Activated naive CD4-positive, alpha-beta T cell treated with anti-CD3 and anti-CD28 coated beads, Interleukin-2, amount 50 U/mL, for 72 hours (primary cell): ENCODE measurements at regions not wholly inside any gene's neighbourhood (a gene's known extent, or its start where the extent isn't known, plus 50 kb on each side); places are given as distances from the start of the nearest gene placed in this dataset.

Source experiments
- ATAC-seq, 2 donors: fragments of 150-1000 bp; cut with Tn5 transposase; 2 replicates each; pipeline ENCODE4 v1.10.0; 2021; ENCODE audit warnings: mild to moderate bottlenecking in 2 of 2, moderate library complexity in 2 of 2
- DNase-seq, 2 donors: peaks; one replicate each; pipeline ENCODE4 v3.0.0; 2021 to 2022; ENCODE audit warnings: low spot score in 2 of 2
- H3K27ac Mint-ChIP-seq, 2 donors: one replicate each; pipeline ENCODE4 v1.8.0; 2022; ENCODE audit warnings: mild to moderate bottlenecking in 2 of 2, mixed read lengths in 2 of 2
- H3K36me3 Mint-ChIP-seq, 2 donors: one replicate each; pipeline ENCODE4 v1.8.0; 2022; ENCODE audit warnings: mixed read lengths in 2 of 2
- H3K9me3 Mint-ChIP-seq, 2 donors: one replicate each; pipeline ENCODE4 v1.8.0; 2022; ENCODE audit warnings: mixed read lengths in 2 of 2

DNA sequence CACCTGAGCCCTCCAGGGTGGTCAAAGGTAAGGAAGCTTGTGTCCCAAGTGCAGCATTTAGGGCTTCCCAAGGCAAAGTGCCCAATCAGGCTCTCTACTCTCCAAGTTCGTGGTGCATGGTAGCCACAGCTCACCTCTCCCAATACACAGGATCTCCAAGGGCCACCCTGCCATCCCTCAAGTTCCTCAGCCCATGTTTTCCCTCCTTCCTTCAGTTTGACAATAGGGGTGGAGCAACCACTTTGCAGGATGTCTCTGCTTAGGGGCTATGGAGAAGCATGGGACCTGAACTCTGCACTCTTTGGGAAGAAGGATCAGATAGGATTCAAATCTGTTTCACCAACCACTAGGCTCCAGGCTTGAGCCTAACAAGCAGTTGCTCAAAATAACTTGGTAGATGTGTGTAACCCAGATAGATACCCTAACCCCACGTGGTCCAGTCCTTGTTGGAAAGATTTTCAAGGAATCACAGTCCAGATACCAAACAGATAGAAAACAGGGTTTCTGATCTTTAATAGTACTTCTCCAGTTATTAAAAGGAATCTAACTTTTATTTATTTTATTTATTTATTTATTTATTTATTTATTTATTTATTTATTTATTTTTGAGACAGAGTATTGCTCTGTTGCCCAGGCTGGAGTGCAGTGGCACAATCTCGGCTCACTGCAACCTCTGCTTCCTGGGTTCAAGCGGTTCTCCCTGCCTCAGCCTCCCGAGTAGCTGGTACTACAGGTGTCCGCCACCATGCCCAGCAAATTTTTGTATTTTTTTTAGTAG lies 248.1 kb downstream of the CTTN start:
- DNase-seq (no peak), ATAC-seq (no peak)
- Mint-ChIP-seq H3K27ac (no peak overlapping the region), H3K9me3 (no peaks in the 10 kb centered on the region), H3K36me3 (peaks cover 0 to 2% of the 10 kb centered on the region in 2 donors)

DNA sequence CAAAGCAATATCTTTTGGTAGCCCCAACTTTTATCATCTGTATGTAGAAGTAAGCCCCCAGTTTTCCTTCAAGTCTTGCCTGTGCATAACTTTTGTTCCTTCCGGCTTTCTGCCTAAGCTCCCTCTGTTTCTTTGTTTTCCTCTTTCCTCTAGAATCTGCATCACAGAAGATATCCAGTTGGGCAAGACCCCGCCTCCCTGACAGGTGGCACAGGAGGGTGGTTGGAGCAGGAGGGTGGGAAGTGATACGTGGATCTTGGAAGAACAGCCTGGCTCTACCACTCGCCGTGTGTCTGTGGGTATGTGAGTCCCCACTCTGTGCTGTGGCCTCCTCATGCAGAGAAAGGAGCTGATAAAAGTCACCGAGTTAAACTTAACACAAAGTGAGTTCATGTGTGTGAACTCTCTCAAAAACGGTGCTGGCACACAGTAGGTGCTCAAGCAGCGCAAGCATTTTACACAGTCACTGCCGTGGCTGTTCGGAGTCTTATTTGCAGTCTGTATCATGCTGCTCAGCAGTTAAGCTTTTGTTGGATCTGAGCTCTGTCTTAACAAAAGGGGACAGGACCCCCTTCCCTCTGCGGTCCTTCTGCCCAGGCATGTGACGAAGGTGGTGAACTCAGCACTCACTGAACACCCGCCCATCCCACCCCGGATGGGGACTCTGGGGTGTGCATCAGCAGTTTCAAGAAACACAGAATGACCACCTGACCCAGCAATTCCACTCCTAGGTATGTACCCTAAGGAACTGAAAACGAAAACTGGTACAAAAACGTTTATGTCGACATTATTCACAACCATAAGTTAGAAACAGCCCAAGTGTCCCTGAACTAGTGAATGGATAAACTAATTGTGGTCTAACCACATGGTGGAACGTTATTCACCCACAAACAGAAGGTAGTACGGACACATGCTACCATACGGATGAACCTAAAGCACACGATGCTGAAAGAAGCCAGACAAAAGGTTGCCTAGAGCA lies 249.1 kb downstream of the CTTN start:
- Mint-ChIP-seq H3K36me3 (peaks cover 0 to 5% of the 10 kb centered on the region in 2 donors), H3K9me3 (no peaks in the 10 kb centered on the region), H3K27ac (no peak overlapping the region)
- DNase-seq (no peak), ATAC-seq (no peak)

- peaks cover 0 to 5% of the 10 kb centered on the region in 2 donors for H3K36me3 Mint-ChIP-seq
- ATAC-seq (peak in 1 of 2 donors; percentile 55), DNase-seq (peak in 1 of 2 donors; percentile 69)
- H3K27ac Mint-ChIP-seq = no peak overlapping the region
- H3K9me3 Mint-ChIP-seq = no peaks in the 10 kb centered on the region
These were observed 252.0 kb downstream of the CTTN start for GRCh38 chr11:70650075-70650909.

DNA sequence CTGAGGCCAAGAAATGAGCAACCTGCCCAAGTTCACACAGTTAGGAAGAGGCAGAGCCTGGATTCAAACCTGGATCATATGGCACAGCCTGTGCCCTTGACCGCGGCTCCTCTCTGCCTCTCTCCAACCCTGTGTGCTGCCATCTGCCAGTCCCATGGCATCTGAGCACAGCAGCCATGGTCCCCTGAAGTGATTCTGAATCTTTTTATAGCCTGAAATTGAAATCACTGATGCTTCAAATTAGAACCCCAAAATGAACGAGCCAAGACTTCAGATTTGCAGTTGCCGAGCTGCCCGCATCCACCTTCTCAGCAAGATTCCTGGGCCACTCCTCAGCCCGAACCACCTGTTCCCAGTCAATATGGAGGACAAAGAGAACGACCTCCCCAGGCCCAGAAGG lies 252.7 kb downstream of the CTTN start:
- DNase-seq = no peak
- H3K9me3 Mint-ChIP-seq = no peaks in the 10 kb centered on the region
- H3K36me3 Mint-ChIP-seq = peaks cover 0 to 5% of the 10 kb centered on the region in 2 donors
- ATAC-seq = no peak
- no peak overlapping the region for H3K27ac Mint-ChIP-seq

- ATAC-seq = no peak
- Mint-ChIP-seq H3K27ac (no peak overlapping the region), H3K36me3 (peaks cover 0 to 5% of the 10 kb centered on the region in 2 donors), H3K9me3 (no peaks in the 10 kb centered on the region)
- no peak for DNase-seq
These were observed 255.7 kb downstream of the CTTN start for GRCh38 chr11:70654016-70654415.

DNA sequence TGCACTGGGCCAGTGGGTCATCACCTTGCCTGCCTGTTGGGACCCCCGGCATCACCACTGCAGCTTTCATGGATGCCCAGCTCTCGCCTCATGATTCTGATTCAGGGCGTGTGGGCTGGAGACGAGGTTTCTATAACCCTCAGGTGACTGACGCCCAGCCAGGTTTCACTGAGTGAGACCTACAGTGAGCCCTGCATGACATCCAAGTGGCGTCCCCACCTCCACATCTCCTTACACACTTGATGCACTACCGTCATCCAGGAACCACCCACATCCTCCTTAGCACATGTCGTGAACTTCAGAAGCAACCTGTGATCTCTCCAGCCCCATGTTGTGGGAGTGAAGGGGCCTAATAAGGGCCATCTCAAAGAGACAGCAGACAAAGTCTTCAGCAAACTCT lies 257.5 kb downstream of the CTTN start:
- H3K27ac Mint-ChIP-seq = no peak overlapping the region
- no peak for DNase-seq
- ATAC-seq = no peak
- no peaks in the 10 kb centered on the region for H3K9me3 Mint-ChIP-seq
- H3K36me3 Mint-ChIP-seq = peaks cover 0 to 6% of the 10 kb centered on the region in 2 donors

GRCh38 chr11:70656252-70656651 lies 257.9 kb downstream of the CTTN start:
- H3K27ac Mint-ChIP-seq = no peak overlapping the region
- DNase-seq (no peak), ATAC-seq (no peak)
- no peaks in the 10 kb centered on the region for H3K9me3 Mint-ChIP-seq
- peaks cover 0 to 9% of the 10 kb centered on the region in 2 donors for H3K36me3 Mint-ChIP-seq

DNA sequence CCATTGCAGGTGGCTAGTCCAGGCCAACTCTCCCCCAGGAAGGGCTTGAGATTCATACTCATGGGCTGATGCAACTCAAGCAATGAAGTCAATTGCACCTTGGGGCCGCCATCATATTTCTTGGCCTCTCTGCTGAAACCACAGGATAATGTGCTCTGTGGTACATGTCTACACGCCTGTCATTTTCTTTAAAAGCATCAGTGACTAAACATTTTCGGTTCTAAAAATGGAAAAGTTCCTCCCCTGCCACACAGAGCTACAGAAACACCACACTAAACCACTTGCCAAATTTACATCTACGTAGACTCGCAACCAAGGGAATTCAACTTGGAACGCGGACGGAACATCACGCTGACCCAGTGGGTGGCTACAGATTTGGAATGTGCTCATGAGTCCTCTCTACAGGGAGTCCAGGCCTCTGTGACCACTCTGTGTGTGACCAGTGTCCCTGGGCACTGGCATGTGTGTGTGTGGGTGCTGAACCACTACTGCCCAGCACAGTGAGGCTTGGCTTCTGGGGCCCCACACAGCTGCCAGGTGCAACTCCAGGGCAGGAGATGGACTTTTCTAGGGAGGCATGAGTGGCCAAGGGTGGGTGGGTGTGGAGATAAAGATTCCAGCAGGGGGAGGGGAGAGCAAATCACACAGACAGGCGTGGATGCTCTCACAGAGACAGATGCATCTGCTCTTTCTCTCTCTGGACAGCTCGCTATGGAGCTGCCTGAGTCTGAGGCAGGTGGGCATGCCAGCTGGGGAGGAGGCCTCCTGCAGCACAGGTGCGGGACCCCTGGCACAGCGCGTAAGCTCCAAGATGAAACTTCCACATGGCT lies 261.9 kb downstream of the CTTN start:
- ATAC-seq (no peak), DNase-seq (no peak)
- H3K9me3 Mint-ChIP-seq = no peaks in the 10 kb centered on the region
- H3K27ac Mint-ChIP-seq = no peak overlapping the region
- H3K36me3 Mint-ChIP-seq = peaks cover 0 to 4% of the 10 kb centered on the region in 2 donors

GRCh38 chr11:70660889-70661197 lies 262.5 kb downstream of the CTTN start:
- DNase-seq (no peak), ATAC-seq (no peak)
- Mint-ChIP-seq H3K36me3 (peaks cover 0 to 4% of the 10 kb centered on the region in 2 donors), H3K9me3 (no peaks in the 10 kb centered on the region), H3K27ac (no peak overlapping the region)

DNA sequence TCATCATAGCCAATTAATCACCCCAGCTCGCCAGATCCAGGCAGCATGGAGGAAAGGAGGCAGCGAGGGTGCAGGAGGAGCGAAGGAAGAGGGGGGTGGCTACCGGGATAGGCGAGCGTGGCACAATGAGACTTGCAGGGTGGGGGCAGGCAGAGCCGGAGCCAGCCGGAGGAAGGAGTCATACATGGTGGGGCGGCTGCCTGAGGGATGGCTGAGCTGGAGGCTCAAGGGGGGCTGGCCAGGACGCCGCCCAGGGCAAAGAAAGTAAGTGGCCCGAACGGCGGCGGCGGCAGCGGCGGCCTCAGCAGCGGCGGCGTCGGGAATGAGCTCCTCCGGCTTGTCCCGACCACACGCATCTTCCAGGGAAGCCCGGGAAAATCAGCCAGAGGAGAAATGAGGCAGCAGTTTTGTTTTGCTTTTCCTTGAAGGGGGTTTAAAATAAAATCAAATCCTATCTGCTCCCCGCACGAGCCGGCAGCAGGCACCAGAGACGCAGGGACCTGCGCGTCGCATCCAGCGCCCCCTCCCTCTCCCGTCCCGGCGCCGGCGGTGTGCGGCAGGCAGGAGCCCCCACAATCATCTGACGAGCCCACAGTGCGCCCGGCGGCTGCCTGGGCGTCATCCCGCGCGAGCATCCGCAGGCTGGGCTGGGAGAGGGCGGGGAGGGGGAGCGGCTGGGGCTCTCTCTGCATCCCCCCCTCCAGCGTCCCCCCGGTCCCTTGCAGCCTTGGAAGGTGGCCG lies 263.6 kb downstream of the CTTN start:
- no peak for DNase-seq
- no peak for ATAC-seq
- Mint-ChIP-seq H3K27ac (no peak overlapping the region), H3K36me3 (peaks cover 0 to 4% of the 10 kb centered on the region in 2 donors), H3K9me3 (no peaks in the 10 kb centered on the region)

DNA sequence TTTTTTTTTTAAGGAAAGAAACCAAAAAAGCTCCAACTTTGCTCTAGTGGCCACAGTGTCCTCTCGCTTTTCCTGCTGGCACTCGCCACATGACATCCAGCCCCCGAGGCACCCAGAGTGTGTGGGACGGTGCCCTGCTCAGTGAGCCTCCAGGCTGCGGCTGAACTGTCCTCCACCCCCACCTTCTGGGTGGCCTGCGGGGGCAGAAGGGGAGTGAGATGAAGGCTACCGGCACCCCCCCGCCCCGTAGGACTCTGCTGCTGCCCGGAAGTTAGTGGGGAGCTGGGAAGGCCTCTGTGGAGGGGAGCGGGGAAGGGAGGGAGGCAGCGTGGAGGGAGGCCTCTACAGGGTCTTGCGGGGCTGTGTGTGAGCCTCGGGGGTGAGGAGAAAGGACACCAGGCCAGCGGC lies 264.4 kb downstream of the CTTN start:
- no peak overlapping the region for H3K27ac Mint-ChIP-seq
- ATAC-seq = no peak
- peaks cover 0 to 4% of the 10 kb centered on the region in 2 donors for H3K36me3 Mint-ChIP-seq

GRCh38 chr11:70663815-70664214 lies 265.5 kb downstream of the CTTN start:
- H3K27ac Mint-ChIP-seq = no peak overlapping the region
- ATAC-seq (no peak), DNase-seq (no peak)
- H3K9me3 Mint-ChIP-seq = no peaks in the 10 kb centered on the region
- H3K36me3 Mint-ChIP-seq = peaks cover 0 to 4% of the 10 kb centered on the region in 2 donors

More for the DNA sequence above, 264.4 kb downstream of the CTTN start:
- no peak for DNase-seq
- no peaks in the 10 kb centered on the region for H3K9me3 Mint-ChIP-seq

- no peak overlapping the region for H3K27ac Mint-ChIP-seq
These were observed 268.0 kb downstream of the CTTN start for GRCh38 chr11:70666311-70666710.

DNA sequence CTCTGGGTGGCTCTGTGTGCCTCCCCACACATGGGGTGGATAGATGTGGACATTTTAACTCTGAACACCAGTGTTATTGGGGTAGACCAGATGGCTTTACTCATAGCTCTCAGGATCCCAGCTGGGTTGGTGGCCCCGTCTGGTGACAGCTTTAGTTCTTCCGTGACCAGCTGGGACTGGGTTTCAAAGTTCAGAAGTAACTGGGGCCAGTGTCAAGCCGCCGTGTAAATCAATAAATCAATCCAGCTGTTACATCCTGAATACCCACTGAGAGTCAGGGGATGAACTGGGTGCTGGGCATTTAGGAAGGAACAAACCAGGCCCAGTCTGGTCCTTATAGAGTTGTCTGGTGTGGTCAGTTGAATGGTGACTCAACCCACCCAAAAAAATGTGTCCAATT lies 269.4 kb downstream of the CTTN start:
- no peak for ATAC-seq
- Mint-ChIP-seq H3K9me3 (no peaks in the 10 kb centered on the region), H3K27ac (no peak overlapping the region), H3K36me3 (no peaks in the 10 kb centered on the region)
- DNase-seq = no peak

More at GRCh38 chr11:70666311-70666710, 268.0 kb downstream of the CTTN start:
- H3K9me3 Mint-ChIP-seq = no peaks in the 10 kb centered on the region
- ATAC-seq = no peak
- DNase-seq = no peak
- no peaks in the 10 kb centered on the region for H3K36me3 Mint-ChIP-seq
